Glutamatergic neuron (in vitro differentiated cells): ENCODE measurements at regions not wholly inside any gene's neighbourhood (a gene's known extent, or its start where the extent isn't known, plus 50 kb on each side); places are given as distances from the start of the nearest gene placed in this dataset.
"Not testable (repeated sequence)": the region's sequence is repeated elsewhere in the genome, so short reads cannot be mapped to it uniquely, and the experiment has no call there.

ENCODE experiments used
- DNase-seq: peaks from one replicate; pipeline ENCODE4 v3.0.0; 2022
- H3K27ac Mint-ChIP-seq: one replicate; pipeline ENCODE4 v1.8.0; 2020; ENCODE audit warnings: mild to moderate bottlenecking, mixed read lengths, inconsistent platforms; ENCODE audit not compliant: unreplicated experiment
- H3K27me3 Mint-ChIP-seq: one replicate; pipeline ENCODE4 v1.8.0; 2020; ENCODE audit warnings: mild to moderate bottlenecking, moderate library complexity, mixed read lengths, inconsistent platforms; ENCODE audit not compliant: unreplicated experiment
- H3K36me3 Mint-ChIP-seq: one replicate; pipeline ENCODE4 v1.8.0; 2020; ENCODE audit warnings: mild to moderate bottlenecking, mixed read lengths, inconsistent platforms; ENCODE audit not compliant: unreplicated experiment
- H3K4me1 Mint-ChIP-seq: one replicate; pipeline ENCODE4 v1.8.0; 2020; ENCODE audit warnings: mild to moderate bottlenecking, low read depth, mixed read lengths, inconsistent platforms; ENCODE audit not compliant: unreplicated experiment
- H3K4me3 Mint-ChIP-seq: one replicate; pipeline ENCODE4 v1.8.0; 2020; ENCODE audit warnings: mild to moderate bottlenecking, mixed read lengths, inconsistent platforms; ENCODE audit not compliant: unreplicated experiment
- H3K9me3 Mint-ChIP-seq: one replicate; pipeline ENCODE4 v1.8.0; 2020; ENCODE audit warnings: mild to moderate bottlenecking, moderate library complexity, mixed read lengths, inconsistent platforms; ENCODE audit not compliant: unreplicated experiment
- CTCF ChIP-seq: fragments of 200-600 bp; sonication (generic); IDR thresholded peaks from one replicate; pipeline ENCODE4 v1.5.0; 2021; ENCODE audit not compliant: partially characterized antibody, unreplicated experiment

GRCh38 chr1:212164095-212164872 is 120.9 kb upstream of the PPP2R5A start:
- no peak for DNase-seq
- TF ChIP-seq CTCF = no peak
- Mint-ChIP-seq H3K27me3 (peaks cover under 1% of the 10 kb centered on the region), H3K27ac (no peak overlapping the region), H3K4me3 (no peak overlapping the region), H3K4me1 (no peaks in the 10 kb centered on the region), H3K9me3 (no peaks in the 10 kb centered on the region), H3K36me3 (no peaks in the 10 kb centered on the region)

- H3K9me3 Mint-ChIP-seq = no peaks in the 10 kb centered on the region
- no peaks in the 10 kb centered on the region for H3K27me3 Mint-ChIP-seq
- H3K36me3 Mint-ChIP-seq = no peaks in the 10 kb centered on the region
- DNase-seq = no peak
- no peak for TF ChIP-seq CTCF
- no peaks in the 10 kb centered on the region for H3K4me1 Mint-ChIP-seq
- H3K27ac Mint-ChIP-seq = no peak overlapping the region
- no peak overlapping the region for H3K4me3 Mint-ChIP-seq
Observed at GRCh38 chr1:212166244-212166643, 119.0 kb upstream of the PPP2R5A start.

GRCh38 chr1:212166644-212167043 is 118.6 kb upstream of the PPP2R5A start:
- Mint-ChIP-seq H3K4me1 (no peaks in the 10 kb centered on the region), H3K27me3 (no peaks in the 10 kb centered on the region), H3K27ac (no peak overlapping the region), H3K4me3 (no peak overlapping the region), H3K36me3 (no peaks in the 10 kb centered on the region), H3K9me3 (no peaks in the 10 kb centered on the region)
- no peak for DNase-seq
- TF ChIP-seq CTCF = no peak

GRCh38 chr1:212167098-212167497 is 118.1 kb upstream of the PPP2R5A start:
- Mint-ChIP-seq H3K9me3 (no peaks in the 10 kb centered on the region), H3K4me1 (no peaks in the 10 kb centered on the region), H3K27me3 (no peaks in the 10 kb centered on the region), H3K36me3 (no peaks in the 10 kb centered on the region), H3K27ac (no peak overlapping the region), H3K4me3 (no peak overlapping the region)
- no peak for TF ChIP-seq CTCF
- DNase-seq = peak; percentile 36

- Mint-ChIP-seq H3K4me3 (no peak overlapping the region), H3K27ac (no peak overlapping the region), H3K9me3 (no peaks in the 10 kb centered on the region), H3K4me1 (no peaks in the 10 kb centered on the region), H3K36me3 (no peaks in the 10 kb centered on the region), H3K27me3 (no peaks in the 10 kb centered on the region)
- no peak for TF ChIP-seq CTCF
- no peak for DNase-seq
Observed at GRCh38 chr1:212173567-212173966, 111.6 kb upstream of the PPP2R5A start.

GRCh38 chr1:212174295-212174694 is 110.9 kb upstream of the PPP2R5A start:
- not testable (repeated sequence) for H3K9me3 Mint-ChIP-seq, H3K36me3 Mint-ChIP-seq

More at GRCh38 chr1:212174295-212174694, 110.9 kb upstream of the PPP2R5A start:
- not testable (repeated sequence) for H3K27ac Mint-ChIP-seq, H3K4me1 Mint-ChIP-seq, H3K27me3 Mint-ChIP-seq, H3K4me3 Mint-ChIP-seq, DNase-seq
